Esophagus muscularis mucosa (tissue), 4 donors: ENCODE measurements at regions not wholly inside any gene's neighbourhood (a gene's known extent, or its start where the extent isn't known, plus 50 kb on each side); places are given as distances from the start of the nearest gene placed in this dataset.

Experiments
- DNase-seq: peaks from one replicate; pipeline ENCODE4 v3.0.0-alpha.2; 2017; ENCODE audit errors: extremely low spot score
- H3K27ac ChIP-seq, 4 donors: fragments of 200-600 bp; sonication (generic); replicated peaks in 1 of 4; 1 replicate in 3 of 4; 2 replicates in 1 of 4; pipeline ENCODE4 v1.5.1; 2016 to 2019; ENCODE audit warnings: mild to moderate bottlenecking in 1 of 4
- H3K27me3 ChIP-seq, 4 donors: fragments of 200-600 bp; sonication (generic); one replicate each; pipeline versions ENCODE4 v1.5.1 to v1.6.0; 2016 to 2019
- H3K36me3 ChIP-seq, 4 donors: fragments of 200-600 bp; sonication (generic); one replicate each; pipeline ENCODE4 v1.5.1; 2016 to 2019
- H3K4me1 ChIP-seq, 4 donors: fragments of 200-600 bp; sonication (generic); one replicate each; pipeline ENCODE4 v1.5.1; 2016 to 2019
- H3K4me3 ChIP-seq, 4 donors: fragments of 200-600 bp; sonication (generic); 1 replicate in 2 of 4; 2 replicates in 2 of 4; pipeline ENCODE4 v1.5.1; 2016 to 2019; ENCODE audit warnings: mild to moderate bottlenecking in 4 of 4, moderate library complexity in 1 of 4
- H3K9me3 ChIP-seq, 4 donors: fragments of 200-600 bp; sonication (generic); 1 replicate in 3 of 4; 2 replicates in 1 of 4; pipeline ENCODE4 v1.5.1; 2016 to 2019
- CTCF ChIP-seq, 3 experiments: fragments of 200-600 bp in 2 of 3; fragments of 450-650 bp in 1 of 3; sonication (generic) in 2 of 3; IDR thresholded peaks; one replicate each; pipeline ENCODE4 v1.5.1; 2017 to 2019; ENCODE audit warnings: antibody characterized with exemption in 3 of 3, mild to moderate bottlenecking in 2 of 3, moderate library complexity in 1 of 3
- EP300 ChIP-seq: sonication (generic); formaldehyde crosslinking; IDR thresholded peaks from one replicate; pipeline ENCODE4 v1.6.1; 2017; ENCODE audit warnings: antibody characterized with exemption
- POLR2A ChIP-seq: fragments of 450-650 bp; IDR thresholded peaks from one replicate; pipeline ENCODE4 v1.6.1; 2017; ENCODE audit warnings: antibody characterized with exemption, moderate library complexity, mild to moderate bottlenecking, low read depth
- POLR2AphosphoS5 ChIP-seq, 2 donors: sonication (generic); formaldehyde crosslinking; IDR thresholded peaks; one replicate each; pipeline ENCODE4 v1.6.1; 2017; ENCODE audit warnings: antibody characterized with exemption in 2 of 2
- WGBS: methylation state at CpG from one replicate; pipeline ENCODE4 v1.1.5; 2018; 5-methylcytosine and 5-hydroxymethylcytosine counted together
- intact Hi-C: fragments of 100-400 bp; cut with DNase I; formaldehyde crosslinking; loops from one replicate; pipeline ENCODE4 v1.15.1; 2023

- Histone ChIP-seq H3K4me3 (no peak overlapping the region), H3K9me3 (peaks cover 0 to 9% (median 2%) of the 10 kb centered on the region in 4 donors), H3K4me1 (peaks cover 0 to 6% (median 0%) of the 10 kb centered on the region in 4 donors), H3K27ac (no peak overlapping the region), H3K36me3 (no peaks in the 10 kb centered on the region), H3K27me3 (no peaks in the 10 kb centered on the region)
- DNase-seq = no peak
- intact Hi-C loops = no loop called here
- WGBS = 71% methylated on average over 3 of the region's 3 CpGs
- TF ChIP-seq EP300 = no peak
- no peak for TF ChIP-seq POLR2AphosphoS5 (IDR thresholded peaks at IDR 0.05)
- no peak for TF ChIP-seq POLR2A
- TF ChIP-seq CTCF (IDR thresholded peaks at IDR 0.05) = no peak
Measured at GRCh38 chr21:27419153-27419552, 452.3 kb upstream of the ADAMTS5 start.

GRCh38 chr21:27418346-27418745 lies 451.5 kb upstream of the ADAMTS5 start:
- intact Hi-C loops = no loop called here

DNA sequence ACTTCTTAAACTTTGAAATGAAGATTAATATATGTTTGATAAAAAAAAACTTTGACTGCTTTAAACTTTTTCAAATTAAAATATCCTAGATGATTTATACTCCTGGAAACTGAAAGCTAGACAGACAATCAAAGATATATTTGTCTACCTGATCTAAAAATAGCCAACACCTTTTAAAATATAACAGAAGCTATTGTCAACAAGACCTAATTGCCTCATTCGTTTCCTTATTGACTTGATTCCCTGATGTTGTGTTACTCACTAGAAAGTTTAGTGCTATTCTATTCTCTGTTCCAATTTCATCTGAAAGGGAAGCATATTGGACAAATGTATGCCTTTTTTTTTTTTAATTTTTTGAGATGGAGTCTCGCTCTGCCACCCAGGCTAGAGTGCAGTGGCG lies 445.6 kb upstream of the ADAMTS5 start:
- no peaks in the 10 kb centered on the region for H3K27me3 ChIP-seq
- 80% methylated on average over 3 of the region's 3 CpGs for WGBS
- intact Hi-C loops = no loop called here

More at GRCh38 chr21:27418346-27418745, 451.5 kb upstream of the ADAMTS5 start:
- TF ChIP-seq EP300 (no peak), CTCF (IDR thresholded peaks at IDR 0.05) (no peak), POLR2A (no peak), POLR2AphosphoS5 (IDR thresholded peaks at IDR 0.05) (no peak)
- WGBS = 75% methylated on average over 1 of the region's 1 CpG
- Histone ChIP-seq H3K4me1 (peaks cover 0 to under 1% (median 0%) of the 10 kb centered on the region in 4 donors), H3K27me3 (no peaks in the 10 kb centered on the region), H3K36me3 (no peaks in the 10 kb centered on the region), H3K9me3 (peaks cover 0 to 9% (median 2%) of the 10 kb centered on the region in 4 donors), H3K4me3 (no peak overlapping the region), H3K27ac (no peak overlapping the region)
- no peak for DNase-seq

DNA sequence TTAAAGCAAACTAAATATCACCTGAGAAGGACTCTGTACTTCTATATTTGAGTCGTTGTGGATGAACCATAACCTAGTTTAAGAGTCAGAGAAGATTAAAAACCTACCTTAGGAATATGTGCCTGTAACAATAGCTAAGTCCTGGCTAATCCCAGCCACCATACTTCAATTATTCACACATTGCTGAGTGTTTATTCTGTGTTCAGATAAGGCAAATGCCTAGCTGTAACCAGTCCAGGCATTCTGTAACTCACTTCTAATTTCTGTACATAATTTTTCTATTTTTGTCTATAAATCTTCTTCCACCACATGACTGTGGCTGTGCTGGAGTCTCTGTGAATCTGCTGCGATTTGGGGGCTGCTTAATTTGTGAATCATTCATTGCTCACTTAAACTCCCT lies 441.9 kb upstream of the ADAMTS5 start:
- Histone ChIP-seq H3K27me3 (no peaks in the 10 kb centered on the region), H3K36me3 (no peaks in the 10 kb centered on the region), H3K9me3 (no peaks in the 10 kb centered on the region), H3K27ac (no peak overlapping the region), H3K4me1 (peaks cover 0 to 12% (median 5%) of the 10 kb centered on the region in 4 donors), H3K4me3 (no peak overlapping the region)
- no peak for DNase-seq
- intact Hi-C loops = no loop called here
- 63% methylated on average over 2 of the region's 2 CpGs for WGBS
- TF ChIP-seq EP300 = no peak
- TF ChIP-seq CTCF (IDR thresholded peaks at IDR 0.05) = no peak
- no peak for TF ChIP-seq POLR2A
- no peak for TF ChIP-seq POLR2AphosphoS5 (IDR thresholded peaks at IDR 0.05)

More for the DNA sequence above, 445.6 kb upstream of the ADAMTS5 start:
- peaks cover 0 to 3% (median 0%) of the 10 kb centered on the region in 4 donors for H3K4me1 ChIP-seq
- H3K4me3 ChIP-seq = no peak overlapping the region
- TF ChIP-seq CTCF (IDR thresholded peaks at IDR 0.05) (no peak), POLR2A (no peak), EP300 (no peak), POLR2AphosphoS5 (IDR thresholded peaks at IDR 0.05) (no peak)
- no peak overlapping the region for H3K27ac ChIP-seq
- no peak for DNase-seq
- peaks cover 0 to 4% (median 2%) of the 10 kb centered on the region in 4 donors for H3K9me3 ChIP-seq
- no peaks in the 10 kb centered on the region for H3K36me3 ChIP-seq

- no peak for DNase-seq
- Histone ChIP-seq H3K4me3 (no peak overlapping the region), H3K9me3 (no peaks in the 10 kb centered on the region), H3K36me3 (no peaks in the 10 kb centered on the region), H3K27me3 (no peaks in the 10 kb centered on the region), H3K4me1 (peaks cover 0 to 12% (median 5%) of the 10 kb centered on the region in 4 donors), H3K27ac (no peak overlapping the region)
- intact Hi-C loops = no loop called here
- 52% methylated on average over 5 of the region's 5 CpGs for WGBS
- TF ChIP-seq EP300 = no peak
- TF ChIP-seq POLR2AphosphoS5 (IDR thresholded peaks at IDR 0.05) = no peak
- no peak for TF ChIP-seq CTCF (IDR thresholded peaks at IDR 0.05)
- no peak for TF ChIP-seq POLR2A
Measured at GRCh38 chr21:27407271-27407670, 440.4 kb upstream of the ADAMTS5 start.
